Ramos (cell line): ENCODE measurements at regions not wholly inside any gene's neighbourhood (a gene's known extent, or its start where the extent isn't known, plus 50 kb on each side); places are given as distances from the start of the nearest gene placed in this dataset.

ENCODE experiments used
- in situ Hi-C: fragments of 300-500 bp; cut with MboI; formaldehyde crosslinking; loops from one replicate; pipeline ENCODE4 v1.14.3; 2022; ENCODE audit warnings: low sequenced_read_pairs; ENCODE audit not compliant: unreplicated experiment

- in situ Hi-C loops, result no loop called here
These were observed 165.1 kb upstream of the NABP1 start for GRCh38 chr2:191512874-191513273.

- in situ Hi-C loops, result no loop called here
These were observed 163.3 kb upstream of the NABP1 start for GRCh38 chr2:191514613-191515012.

DNA sequence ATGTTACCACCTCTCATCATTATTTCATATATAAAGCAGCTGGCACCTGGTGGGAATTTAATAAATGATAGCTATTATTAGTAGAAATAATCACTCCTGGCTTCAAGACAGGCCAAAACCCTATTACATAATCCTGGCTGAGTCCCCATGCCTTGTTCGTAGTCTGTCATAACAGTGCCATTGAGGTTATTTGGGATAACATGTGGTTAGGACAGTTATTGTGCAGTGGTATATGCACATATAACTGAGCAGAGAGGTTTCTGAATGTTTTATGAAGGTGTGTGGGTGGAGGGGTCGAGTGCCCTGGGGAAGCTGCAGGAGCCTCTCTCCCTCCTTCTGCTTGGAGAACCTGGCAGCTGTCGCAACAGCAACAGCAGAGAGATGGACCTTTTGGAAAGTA lies 162.4 kb upstream of the NABP1 start:
- in situ Hi-C loops, result no loop called here

- in situ Hi-C loops, result no loop called here
These were observed 161.7 kb upstream of the NABP1 start for GRCh38 chr2:191516260-191516659.

GRCh38 chr2:191521608-191522208 lies 156.2 kb upstream of the NABP1 start:
- in situ Hi-C loops, result no loop called here

DNA sequence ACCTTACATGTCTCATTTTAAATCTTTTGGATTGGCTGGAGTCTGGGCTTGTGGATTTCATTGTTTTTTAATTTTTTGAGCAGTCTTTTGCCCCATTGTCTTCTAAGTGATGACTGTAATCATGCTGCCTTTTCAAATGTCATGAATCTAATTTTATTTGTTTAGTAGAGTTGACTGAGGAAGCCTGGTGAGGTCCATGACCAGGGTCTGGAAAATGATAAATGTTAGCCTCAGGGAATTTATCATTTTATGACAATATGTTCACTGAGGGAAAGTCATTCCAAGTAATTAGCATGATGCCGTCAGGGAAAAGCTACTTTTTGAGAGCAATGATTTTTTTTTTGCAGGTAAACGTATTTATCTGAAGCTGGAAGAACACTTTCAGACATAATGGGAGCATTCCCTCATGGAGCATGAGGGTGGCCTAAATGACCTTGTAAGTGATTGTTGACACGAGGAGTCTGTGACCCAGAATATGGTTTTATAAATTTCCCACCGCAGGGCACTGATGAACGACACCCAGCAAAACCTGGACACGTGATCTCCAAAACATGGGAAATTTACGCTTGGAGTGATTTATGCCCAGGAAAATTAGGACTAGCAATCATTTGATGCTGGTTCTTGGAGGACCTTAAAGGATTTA lies 155.3 kb upstream of the NABP1 start:
- in situ Hi-C loops, result no loop called here

- in situ Hi-C loops, result no loop called here
These were observed 151.8 kb upstream of the NABP1 start for GRCh38 chr2:191526091-191526490.

DNA sequence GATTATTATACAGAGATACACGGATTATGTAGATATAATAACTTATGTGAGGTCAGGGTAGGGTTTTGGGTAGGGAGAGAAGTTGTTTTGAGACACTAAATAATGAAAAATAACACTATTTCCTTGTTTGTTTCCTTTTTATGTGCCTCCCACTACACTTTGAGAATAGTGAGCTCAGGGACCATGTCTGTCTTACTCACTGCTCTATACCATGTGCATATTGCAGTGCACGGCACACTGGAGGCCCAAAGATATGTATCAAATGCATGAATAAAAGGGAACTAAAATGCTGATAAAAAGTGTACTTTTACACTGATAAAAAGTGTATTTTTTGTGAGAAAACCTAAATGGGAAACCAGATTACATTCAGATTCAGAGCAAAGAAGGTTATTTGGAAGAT lies 151.4 kb upstream of the NABP1 start:
- in situ Hi-C loops, result no loop called here

- in situ Hi-C loops, result no loop called here
These were observed 150.9 kb upstream of the NABP1 start for GRCh38 chr2:191526953-191527556.

DNA sequence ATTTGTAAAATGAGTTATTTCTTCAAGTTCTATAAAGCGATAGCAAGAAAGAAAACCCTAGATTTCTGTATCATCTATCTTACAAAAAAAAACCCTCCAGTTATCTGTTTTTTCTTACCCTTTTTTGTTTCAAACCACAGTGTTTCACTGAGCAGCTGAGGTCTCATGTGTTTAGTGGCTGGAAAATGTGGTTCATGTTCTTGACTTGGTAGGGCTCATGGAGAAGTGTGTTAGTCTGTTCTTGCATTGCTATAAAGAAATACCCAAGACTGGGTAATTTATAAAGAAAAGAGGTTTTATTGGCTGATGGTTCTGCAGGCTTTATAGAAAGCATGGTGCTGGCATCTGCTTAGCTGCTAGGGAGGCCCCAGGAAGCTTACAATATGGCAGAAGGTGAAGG lies 147.3 kb upstream of the NABP1 start:
- in situ Hi-C loops, result no loop called here

DNA sequence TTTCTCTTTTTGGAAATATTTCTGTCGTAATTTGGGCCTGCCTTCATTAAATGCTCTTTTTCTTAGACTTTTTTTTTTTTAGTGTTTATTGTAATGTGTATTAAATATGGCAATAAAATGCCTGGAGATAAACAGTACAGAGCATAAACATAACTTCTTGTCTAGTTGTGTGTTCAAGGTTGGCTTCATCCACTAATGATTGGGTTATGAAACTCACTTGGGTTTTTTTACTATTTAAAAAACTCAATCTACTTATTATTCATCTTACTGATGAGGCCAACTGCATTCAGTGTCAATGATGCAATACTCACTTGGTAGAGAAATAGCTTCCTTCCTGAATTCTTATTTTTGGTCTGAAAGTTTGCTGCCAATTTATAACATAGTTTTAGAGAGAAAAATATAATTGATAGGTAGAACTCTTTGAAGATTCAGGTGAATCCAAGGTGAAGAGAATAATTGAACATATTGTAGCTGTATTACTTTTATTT lies 144.2 kb upstream of the NABP1 start:
- in situ Hi-C loops, result no loop called here

GRCh38 chr2:191537921-191538320 lies 140.0 kb upstream of the NABP1 start:
- in situ Hi-C loops, result no loop called here

DNA sequence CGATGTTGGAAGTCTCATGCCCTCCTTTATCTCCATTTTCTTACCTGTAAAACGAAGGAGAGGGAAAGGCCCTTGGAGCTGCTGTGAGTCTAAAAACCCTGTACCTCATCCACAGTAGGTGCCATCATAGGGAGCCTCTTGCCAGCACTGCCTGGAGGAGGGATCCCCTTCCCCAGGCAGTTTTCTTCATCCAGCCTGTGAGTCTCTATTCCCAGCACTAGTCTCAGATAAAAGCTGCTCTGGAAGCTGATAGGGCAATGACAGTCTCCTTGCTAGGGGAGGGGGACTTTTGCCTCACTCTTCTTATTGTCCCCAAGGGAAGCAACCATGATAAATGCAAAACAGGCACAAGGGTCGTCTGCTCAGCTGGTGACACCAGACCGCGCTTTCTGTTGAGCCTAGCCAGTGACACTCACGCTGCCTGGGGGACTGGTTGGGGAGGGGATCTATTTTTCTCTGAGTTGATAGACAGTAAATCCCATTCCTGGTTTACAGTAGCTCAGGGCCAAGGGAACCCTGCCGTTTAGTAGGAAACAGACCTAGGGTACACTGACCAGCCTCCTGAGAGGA lies 139.5 kb upstream of the NABP1 start:
- in situ Hi-C loops, result no loop called here

GRCh38 chr2:191539068-191539467 lies 138.9 kb upstream of the NABP1 start:
- in situ Hi-C loops, result no loop called here

- in situ Hi-C loops, result no loop called here
These were observed 137.3 kb upstream of the NABP1 start for GRCh38 chr2:191540681-191541080.

DNA sequence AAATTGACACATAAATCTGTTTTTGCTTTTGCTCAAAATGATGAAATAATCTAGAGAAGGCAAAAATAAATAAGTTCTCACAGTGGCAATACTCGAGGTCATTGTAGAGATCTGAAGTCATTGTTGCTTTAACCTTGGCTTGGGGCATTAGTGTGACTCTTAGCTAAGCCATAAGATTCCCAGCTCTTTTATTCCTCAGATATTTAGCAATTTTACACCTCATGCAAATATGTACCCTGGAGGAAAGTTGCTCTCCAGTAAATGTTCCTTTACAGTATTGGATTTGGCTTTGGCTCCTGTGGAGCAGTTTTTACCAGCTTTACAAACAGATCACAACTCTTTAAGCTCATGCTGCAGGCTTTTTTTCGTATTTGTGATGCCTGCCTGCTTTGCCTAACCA lies 134.2 kb upstream of the NABP1 start:
- in situ Hi-C loops, result no loop called here

DNA sequence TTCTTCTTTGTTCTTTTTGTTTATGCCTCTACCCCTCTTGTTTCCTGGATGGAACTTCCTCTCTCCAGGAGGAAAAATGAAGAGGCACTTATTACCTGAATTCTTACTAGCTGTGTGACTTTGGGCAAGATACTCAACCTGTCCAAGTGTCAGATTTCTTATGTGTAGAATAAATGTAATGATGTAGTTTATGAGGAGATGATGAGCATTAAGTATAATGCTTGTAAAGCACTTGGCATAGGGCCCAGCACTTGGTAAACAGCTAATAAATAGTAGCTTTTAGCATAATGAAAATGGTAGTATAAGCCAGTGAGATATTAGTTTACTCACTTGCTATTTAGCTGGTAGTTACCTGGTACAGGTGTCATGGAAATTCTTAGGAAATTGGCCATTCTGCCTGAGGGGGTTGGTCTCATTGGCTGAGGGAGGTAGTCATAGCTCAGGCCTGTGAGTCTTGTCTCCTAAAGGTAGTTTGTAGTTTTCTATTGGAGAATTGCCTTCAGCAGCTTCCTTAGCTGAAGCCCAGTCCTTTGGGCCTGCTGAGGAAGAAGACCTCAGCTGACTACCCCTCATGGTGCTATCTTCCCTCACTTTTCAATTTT lies 133.4 kb upstream of the NABP1 start:
- in situ Hi-C loops, result no loop called here

- in situ Hi-C loops, result no loop called here
These were observed 132.6 kb upstream of the NABP1 start for GRCh38 chr2:191545361-191545760.

DNA sequence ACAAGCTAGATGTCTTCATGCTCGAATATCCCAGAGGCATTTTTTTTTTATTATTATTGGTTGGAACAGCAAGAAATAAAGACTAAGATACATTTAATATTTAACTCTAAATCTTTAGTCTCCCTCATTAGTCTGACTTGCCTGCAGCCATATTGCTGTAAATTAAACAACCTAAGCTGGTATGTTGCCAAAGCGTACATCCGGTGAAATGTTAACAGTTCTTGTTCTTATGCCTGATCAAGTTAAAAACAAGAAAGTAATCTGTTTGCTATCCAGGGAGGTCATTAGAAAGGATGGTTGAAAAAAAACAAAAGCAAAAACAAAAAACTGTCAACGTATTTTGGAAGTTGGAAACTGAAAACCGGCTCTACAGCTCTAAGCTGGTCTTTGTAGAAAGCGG lies 125.9 kb upstream of the NABP1 start:
- in situ Hi-C loops, result loop anchor here (10.0 kb wide), 1 partner anchor 613 kb away; no protein-coding TSS in a partner anchor

- in situ Hi-C loops, result loop anchor here (10.0 kb wide), 1 partner anchor 611 kb away; no protein-coding TSS in a partner anchor
These were observed 123.7 kb upstream of the NABP1 start for GRCh38 chr2:191554240-191554639.
